HepG2 (cell line): ENCODE measurements at regions not wholly inside any gene's neighbourhood (a gene's known extent, or its start where the extent isn't known, plus 50 kb on each side); places are given as distances from the start of the nearest gene placed in this dataset.

Experiments
- ATAC-seq: fragments of 200-7000 bp; cut with Tn5 transposase; 3 replicates; pipeline ENCODE4 v1.9.1; 2020; ENCODE audit warnings: mild to moderate bottlenecking, moderate library complexity
- BruUV-seq: library from RNA; stranded (reverse); fragments of 400-500 nt; replicated peaks from 2 replicates; lab custom pipeline; 2021; lab: Mats Ljungman, UMichigan
- CTCF ChIA-PET: fragments of 300-600 bp; formaldehyde crosslinking; extraction: SDS; loops from one replicate; lab custom pipeline; 2021; ENCODE audit warnings: low total read pairs, inconsistent platforms, low intra/inter-chr PET ratio; lab: Yijun Ruan, JAX
- POLR2A ChIA-PET: fragments of 350-600 bp; sonication (Branson Sonifier 250); formaldehyde crosslinking; loops from one replicate; lab custom pipeline; 2020; ENCODE audit warnings: antibody characterized with exemption, inconsistent platforms; lab: Yijun Ruan, JAX
- DNase-seq: peaks from one replicate; pipeline ENCODE4 v3.0.0-alpha.2; 2015; ENCODE audit warnings: low spot score
- FAIRE-seq: peaks from 3 replicates; lab custom pipeline; 2011; peaks lifted over from hg19 to GRCh38; lab: Jason Lieb, UNC
- H2AFZ ChIP-seq: one replicate; pipeline ENCODE4 v1.6.1; 2011; ENCODE audit warnings: low read length, inconsistent platforms
- H3K27ac ChIP-seq: fragments of 300-600 bp; 3 replicates; pipeline ENCODE4 v1.8.0; 2011; ENCODE audit warnings: mixed run types, mild to moderate bottlenecking, mixed read lengths, low read length, inconsistent platforms; ENCODE audit not compliant: insufficient read depth; ENCODE audit errors: extremely low read length
- H3K27me3 ChIP-seq, 2 experiments: fragments of 200-600 bp in 1 of 2; 2 replicates in 1 of 2; 3 replicates in 1 of 2; pipeline versions ENCODE4 v1.6.0 to v1.8.0; 2011; ENCODE audit warnings: low read length in 2 of 2, mild to moderate bottlenecking in 2 of 2, moderate library complexity in 2 of 2, inconsistent platforms in 1 of 2; ENCODE audit not compliant: insufficient read depth in 2 of 2, control insufficient read depth in 1 of 2
- H3K36me3 ChIP-seq, 2 experiments: fragments of 200-600 bp in 1 of 2; replicated peaks in 1 of 2; 2 replicates in 1 of 2; 3 replicates in 1 of 2; pipeline versions ENCODE4 v1.5.1 to v1.8.0; 2011; ENCODE audit warnings: low read length in 2 of 2, inconsistent platforms in 1 of 2; ENCODE audit not compliant: insufficient read depth in 2 of 2, control insufficient read depth in 1 of 2
- H3K4me1 ChIP-seq: 2 replicates; pipeline ENCODE4 v1.5.1; 2012; ENCODE audit warnings: low read length, inconsistent platforms; ENCODE audit not compliant: insufficient read depth
- H3K4me2 ChIP-seq: 2 replicates; pipeline ENCODE4 v1.6.0; 2011; ENCODE audit warnings: low read depth, low read length, inconsistent platforms
- H3K4me3 ChIP-seq, 3 experiments: fragments of 200-600 bp in 1 of 3; sonication (generic), shearing (Covaris generic) in 1 of 3; replicated peaks in 1 of 3; 2 replicates each; pipeline ENCODE4 v1.5.1; 2011 to 2016; ENCODE audit warnings: low read length in 3 of 3, inconsistent platforms in 2 of 3, low read depth in 2 of 3, mild to moderate bottlenecking in 2 of 3, control low read depth in 1 of 3, mixed read lengths in 1 of 3; ENCODE audit not compliant: insufficient read depth in 1 of 3
- H3K79me2 ChIP-seq: one replicate; pipeline ENCODE4 v1.6.1; 2011; ENCODE audit warnings: low read length, inconsistent platforms; ENCODE audit not compliant: insufficient read depth
- H3K9ac ChIP-seq: 2 replicates; pipeline ENCODE4 v1.6.0; 2011; ENCODE audit warnings: mild to moderate bottlenecking, low read depth, low read length, inconsistent platforms; ENCODE audit not compliant: insufficient read depth
- H3K9me3 ChIP-seq: 2 replicates; pipeline ENCODE4 v1.5.1; 2012; ENCODE audit warnings: mild to moderate bottlenecking, low read length
- H4K20me1 ChIP-seq: 2 replicates; pipeline ENCODE4 v1.6.0; 2011; ENCODE audit warnings: inconsistent platforms, mild to moderate bottlenecking, low read length, moderate library complexity; ENCODE audit not compliant: insufficient read depth
- ATF6 ChIP-seq: sonication (generic); formaldehyde crosslinking; conservative IDR thresholded peaks from 2 replicates; pipeline ENCODE4 v1.4.0; 2020; ENCODE audit warnings: missing genetic modification reagents
- IRF9 ChIP-seq: sonication (generic); formaldehyde crosslinking; IDR thresholded peaks from 2 replicates; pipeline ENCODE4 v1.8.0; 2022; ENCODE audit warnings: missing genetic modification reagents, mild to moderate bottlenecking, borderline replicate concordance
- KLF11 ChIP-seq: IDR thresholded peaks from 2 replicates; pipeline ENCODE4 v1.6.1; 2016; ENCODE audit warnings: missing compliant biosample characterization
- MIXL1 ChIP-seq: IDR thresholded peaks from 2 replicates; pipeline ENCODE4 v1.6.1; 2016
- PITX1 ChIP-seq: sonication (generic); formaldehyde crosslinking; IDR thresholded peaks from 2 replicates; pipeline ENCODE4 v1.5.1; 2020; ENCODE audit warnings: mild to moderate bottlenecking, missing genetic modification reagents
- PRDM10 ChIP-seq: sonication (generic); formaldehyde crosslinking; IDR thresholded peaks from 2 replicates; pipeline ENCODE4 v1.4.0; 2020; ENCODE audit warnings: low read depth, missing genetic modification reagents
- RFX5 ChIP-seq: IDR thresholded peaks from 2 replicates; pipeline ENCODE4 v1.6.1; 2011; ENCODE audit warnings: low read depth, low read length, improper control_type of control experiment
- SP1 ChIP-seq, 2 experiments: fragments of 450-650 bp in 1 of 2; sonication (generic) in 1 of 2; formaldehyde crosslinking in 1 of 2; IDR thresholded peaks; 2 replicates each; pipeline versions ENCODE4 v1.4.0 to v1.6.1; 2016 to 2020; ENCODE audit warnings: missing genetic modification reagents in 1 of 2
- TMF1 ChIP-seq: sonication (generic); formaldehyde crosslinking; IDR thresholded peaks from 2 replicates; pipeline ENCODE4 v1.8.1; 2022; ENCODE audit warnings: low read depth, missing genetic modification reagents
- ZNF124 ChIP-seq: sonication (generic); formaldehyde crosslinking; IDR thresholded peaks from 2 replicates; pipeline ENCODE4 v1.4.0; 2020; ENCODE audit warnings: missing genetic modification reagents
- WGBS: methylation state at CpG from one replicate; pipeline ENCODE4 v1.1.6; 2017; ENCODE audit warnings: low lambda C conversion rate; 5-methylcytosine and 5-hydroxymethylcytosine counted together
- in situ Hi-C: cut with HindIII; loops from 2 replicates; pipeline ENCODE4 v1.10.0; 2017; ENCODE audit warnings: low pct_unique_long_range_greater_than_20kb; ENCODE audit not compliant: extremely low pct_ligation_motif_present
- intact Hi-C: fragments of 100-400 bp; cut with micrococcal nuclease; formaldehyde crosslinking; loops from one replicate; pipeline ENCODE4 v1.10.0; 2022; ENCODE audit not compliant: unreplicated experiment
- TF ChIP-seq, protein P1 (sequence below): sonication (generic); formaldehyde crosslinking; IDR thresholded peaks from 2 replicates; pipeline ENCODE4 v1.5.0; 2020; ENCODE audit warnings: missing genetic modification reagents
- TF ChIP-seq, protein P2 (sequence below): sonication (generic); formaldehyde crosslinking; IDR thresholded peaks from 2 replicates; pipeline ENCODE4 v1.4.0; 2020; ENCODE audit warnings: mild to moderate bottlenecking, missing genetic modification reagents

DNA sequence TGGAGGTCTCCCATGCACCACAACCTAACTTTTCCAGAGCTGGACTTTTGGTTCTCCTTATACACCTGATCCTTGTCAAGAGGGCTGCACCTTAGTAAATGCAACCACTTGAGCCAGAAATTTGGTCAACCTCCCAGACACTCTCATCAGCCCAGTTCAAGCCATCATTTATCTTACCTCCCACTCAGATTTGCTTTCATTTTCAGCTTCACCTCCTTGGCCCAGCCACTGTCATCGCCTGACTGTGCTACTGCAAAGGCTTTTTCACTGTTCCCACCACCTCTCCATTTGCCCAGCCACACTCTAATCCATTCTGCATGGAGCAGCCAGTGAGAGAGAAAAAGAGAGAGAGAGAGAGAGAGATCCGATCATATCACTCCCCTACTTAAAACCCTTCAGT is 112.4 kb upstream of the DDX18 start:
- Histone ChIP-seq H3K27me3 (peaks cover 0 to 4% of the 10 kb centered on the region in 2 experiments; a peak in 1 of 5 replicates), H4K20me1 (no peaks in the 10 kb centered on the region), H3K4me3 (no peak overlapping the region), H3K4me1 (no peaks in the 10 kb centered on the region), H3K9me3 (no peaks in the 10 kb centered on the region), H3K9ac (no peak overlapping the region), H3K79me2 (no peaks in the 10 kb centered on the region), H2AFZ (no peak overlapping the region), H3K4me2 (no peak overlapping the region), H3K36me3 (no peaks in the 10 kb centered on the region), H3K27ac (no peak overlapping the region)
- 14% methylated on average over 2 of the region's 2 CpGs for WGBS
- ChIA-PET CTCF (no interaction called here), POLR2A (no interaction called here)
- TF ChIP-seq PITX1 (no peak), IRF9 (no peak), TMF1 (CRISPR knock-in tag) (no peak), KLF11 (no peak), ATF6 (CRISPR knock-in tag) (no peak), PRDM10 (no peak), SP1 (IDR thresholded peaks at IDR 0.05) (no peak), SP1 (CRISPR knock-in tag; IDR thresholded peaks at IDR 0.05) (no peak), MIXL1 (no peak), RFX5 (no peak), ZNF124 (no peak)
- TF ChIP-seq, protein P1, sequence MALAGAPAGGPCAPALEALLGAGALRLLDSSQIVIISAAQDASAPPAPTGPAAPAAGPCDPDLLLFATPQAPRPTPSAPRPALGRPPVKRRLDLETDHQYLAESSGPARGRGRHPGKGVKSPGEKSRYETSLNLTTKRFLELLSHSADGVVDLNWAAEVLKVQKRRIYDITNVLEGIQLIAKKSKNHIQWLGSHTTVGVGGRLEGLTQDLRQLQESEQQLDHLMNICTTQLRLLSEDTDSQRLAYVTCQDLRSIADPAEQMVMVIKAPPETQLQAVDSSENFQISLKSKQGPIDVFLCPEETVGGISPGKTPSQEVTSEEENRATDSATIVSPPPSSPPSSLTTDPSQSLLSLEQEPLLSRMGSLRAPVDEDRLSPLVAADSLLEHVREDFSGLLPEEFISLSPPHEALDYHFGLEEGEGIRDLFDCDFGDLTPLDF (CRISPR knock-in tag) = no peak
- TF ChIP-seq, protein P2, sequence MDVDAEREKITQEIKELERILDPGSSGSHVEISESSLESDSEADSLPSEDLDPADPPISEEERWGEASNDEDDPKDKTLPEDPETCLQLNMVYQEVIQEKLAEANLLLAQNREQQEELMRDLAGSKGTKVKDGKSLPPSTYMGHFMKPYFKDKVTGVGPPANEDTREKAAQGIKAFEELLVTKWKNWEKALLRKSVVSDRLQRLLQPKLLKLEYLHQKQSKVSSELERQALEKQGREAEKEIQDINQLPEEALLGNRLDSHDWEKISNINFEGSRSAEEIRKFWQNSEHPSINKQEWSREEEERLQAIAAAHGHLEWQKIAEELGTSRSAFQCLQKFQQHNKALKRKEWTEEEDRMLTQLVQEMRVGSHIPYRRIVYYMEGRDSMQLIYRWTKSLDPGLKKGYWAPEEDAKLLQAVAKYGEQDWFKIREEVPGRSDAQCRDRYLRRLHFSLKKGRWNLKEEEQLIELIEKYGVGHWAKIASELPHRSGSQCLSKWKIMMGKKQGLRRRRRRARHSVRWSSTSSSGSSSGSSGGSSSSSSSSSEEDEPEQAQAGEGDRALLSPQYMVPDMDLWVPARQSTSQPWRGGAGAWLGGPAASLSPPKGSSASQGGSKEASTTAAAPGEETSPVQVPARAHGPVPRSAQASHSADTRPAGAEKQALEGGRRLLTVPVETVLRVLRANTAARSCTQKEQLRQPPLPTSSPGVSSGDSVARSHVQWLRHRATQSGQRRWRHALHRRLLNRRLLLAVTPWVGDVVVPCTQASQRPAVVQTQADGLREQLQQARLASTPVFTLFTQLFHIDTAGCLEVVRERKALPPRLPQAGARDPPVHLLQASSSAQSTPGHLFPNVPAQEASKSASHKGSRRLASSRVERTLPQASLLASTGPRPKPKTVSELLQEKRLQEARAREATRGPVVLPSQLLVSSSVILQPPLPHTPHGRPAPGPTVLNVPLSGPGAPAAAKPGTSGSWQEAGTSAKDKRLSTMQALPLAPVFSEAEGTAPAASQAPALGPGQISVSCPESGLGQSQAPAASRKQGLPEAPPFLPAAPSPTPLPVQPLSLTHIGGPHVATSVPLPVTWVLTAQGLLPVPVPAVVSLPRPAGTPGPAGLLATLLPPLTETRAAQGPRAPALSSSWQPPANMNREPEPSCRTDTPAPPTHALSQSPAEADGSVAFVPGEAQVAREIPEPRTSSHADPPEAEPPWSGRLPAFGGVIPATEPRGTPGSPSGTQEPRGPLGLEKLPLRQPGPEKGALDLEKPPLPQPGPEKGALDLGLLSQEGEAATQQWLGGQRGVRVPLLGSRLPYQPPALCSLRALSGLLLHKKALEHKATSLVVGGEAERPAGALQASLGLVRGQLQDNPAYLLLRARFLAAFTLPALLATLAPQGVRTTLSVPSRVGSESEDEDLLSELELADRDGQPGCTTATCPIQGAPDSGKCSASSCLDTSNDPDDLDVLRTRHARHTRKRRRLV (CRISPR knock-in tag) = no peak
- BruUV-seq = no TSS peak
- in situ Hi-C loops (no loop called here), intact Hi-C loops (no loop called here)
- no peak for FAIRE-seq
- no peak for DNase-seq
- no peak for ATAC-seq
